HEK293T (cell line): ENCODE measurements at regions not wholly inside any gene's neighbourhood (a gene's known extent, or its start where the extent isn't known, plus 50 kb on each side); places are given as distances from the start of the nearest gene placed in this dataset.

ENCODE experiments used
- ARNT ChIP-seq: fragments of 450-650 bp; IDR thresholded peaks from 2 replicates; pipeline ENCODE4 v1.6.1; 2017; ENCODE audit warnings: mild to moderate bottlenecking
- CTBP1 ChIP-seq: fragments of 450-650 bp; IDR thresholded peaks from 2 replicates; pipeline ENCODE4 v1.6.1; 2016; ENCODE audit warnings: borderline replicate concordance
- ELF4 ChIP-seq: fragments of 450-650 bp; IDR thresholded peaks from 2 replicates; pipeline ENCODE4 v1.6.1; 2017; ENCODE audit warnings: antibody characterized with exemption
- FOXM1 ChIP-seq: fragments of 450-650 bp; IDR thresholded peaks from 2 replicates; pipeline ENCODE4 v1.6.1; 2017; ENCODE audit warnings: mild to moderate bottlenecking, borderline replicate concordance
- L3MBTL2 ChIP-seq: fragments of 450-650 bp; conservative IDR thresholded peaks from 2 replicates; pipeline ENCODE4 v1.6.1; 2016; ENCODE audit warnings: mild to moderate bottlenecking
- LEF1 ChIP-seq: fragments of 450-650 bp; IDR thresholded peaks from 2 replicates; pipeline ENCODE4 v1.6.1; 2017; ENCODE audit warnings: mild to moderate bottlenecking, borderline replicate concordance
- NFRKB ChIP-seq: fragments of 450-650 bp; IDR thresholded peaks from 2 replicates; pipeline ENCODE4 v1.6.1; 2016; ENCODE audit warnings: mild to moderate bottlenecking, moderate library complexity
- SP1 ChIP-seq: fragments of 450-650 bp; IDR thresholded peaks from 2 replicates; pipeline ENCODE4 v1.6.1; 2017
- SUZ12 ChIP-seq: fragments of 450-650 bp; IDR thresholded peaks from 2 replicates; pipeline ENCODE4 v1.6.1; 2016; ENCODE audit warnings: mild to moderate bottlenecking
- TARDBP ChIP-seq: fragments of 450-650 bp; IDR thresholded peaks from 2 replicates; pipeline ENCODE4 v1.6.1; 2016

DNA sequence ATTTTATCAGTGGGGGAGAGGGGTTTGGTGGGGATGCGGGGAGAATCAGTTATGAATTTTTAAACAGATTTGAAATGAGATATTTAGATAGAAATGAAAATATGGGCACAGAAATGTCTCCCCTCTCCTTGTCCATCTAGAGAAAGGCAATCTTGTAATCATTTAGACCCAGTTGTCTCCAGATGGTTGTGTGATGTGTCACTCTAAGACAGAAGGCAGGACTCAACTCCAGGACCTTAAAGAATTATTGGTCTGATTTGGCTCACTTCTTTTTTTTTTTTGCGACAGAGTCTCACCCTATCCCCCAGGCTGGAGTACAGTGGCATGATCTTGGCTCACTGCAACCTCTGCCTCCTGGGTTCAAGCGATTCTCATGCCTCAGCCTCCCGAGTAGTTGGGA lies 77.2 kb downstream of the EOMES start:
- TF ChIP-seq FOXM1 (no peak), SP1 (no peak), ELF4 (no peak), LEF1 (no peak), ARNT (no peak), L3MBTL2 (no peak), TARDBP (no peak), CTBP1 (no peak), SUZ12 (no peak), NFRKB (no peak)
